ENCODE measurements at regions not wholly inside any gene's neighbourhood (a gene's known extent, or its start where the extent isn't known, plus 50 kb on each side); places are given as distances from the start of the nearest gene placed in this dataset.

GRCh38 chr6:30795549-30796293 is 51.4 kb upstream of the IER3 start:
- Mint-ChIP-seq H3K4me1 (peaks cover 7% of the 10 kb centered on the region), H3K27me3 (peaks cover 5% of the 10 kb centered on the region), H3K4me3 (no peak overlapping the region), H3K9me3 (no peaks in the 10 kb centered on the region), H3K36me3 (peaks cover 1% of the 10 kb centered on the region), H3K27ac (no peak overlapping the region)
- DNase-seq (ENCODE audit: low spot score in 2 of 2) (no peak), ATAC-seq (ENCODE audit: low read depth) (no peak)
